K562 (cell line): ENCODE measurements at regions not wholly inside any gene's neighbourhood (a gene's known extent, or its start where the extent isn't known, plus 50 kb on each side); places are given as distances from the start of the nearest gene placed in this dataset.

Source experiments
- BRF1 ChIP-seq: IDR thresholded peaks from 3 replicates; pipeline ENCODE4 v1.6.1; 2011; ENCODE audit warnings: borderline replicate concordance, mild to moderate bottlenecking; ENCODE audit not compliant: insufficient read length; ENCODE audit errors: extremely low read depth
- CCNT2 ChIP-seq: IDR thresholded peaks from 2 replicates; pipeline ENCODE4 v1.6.1; 2011; ENCODE audit warnings: borderline replicate concordance, low read depth, mild to moderate bottlenecking, moderate library complexity, mixed read lengths, low read length; ENCODE audit not compliant: insufficient read length; ENCODE audit errors: extremely low read depth
- DDX20 ChIP-seq: fragments of 450-650 bp; IDR thresholded peaks from 2 replicates; pipeline ENCODE4 v1.6.1; 2016; ENCODE audit warnings: missing genetic modification characterization, low read depth, mild to moderate bottlenecking, missing compliant biosample characterization, moderate library complexity
- HSF4 ChIP-seq: fragments of 250-450 bp; sonication (Bioruptor Pico); IDR thresholded peaks from 2 replicates; pipeline ENCODE4 v2.1.2; 2022; ENCODE audit warnings: mild to moderate bottlenecking, moderate library complexity, borderline replicate concordance
- NR2C2 ChIP-seq, 2 experiments: fragments of 200-800 bp in 1 of 2; sonication (Bioruptor generic) in 1 of 2; sonication (generic) in 1 of 2; formaldehyde crosslinking in 1 of 2; IDR thresholded peaks; 2 replicates each; pipeline versions ENCODE4 v1.6.1 to v1.8.0; 2016 to 2022; ENCODE audit warnings: mild to moderate bottlenecking in 1 of 2, missing compliant biosample characterization in 1 of 2, missing genetic modification characterization in 1 of 2, missing genetic modification reagents in 1 of 2
- NR4A1 ChIP-seq, 2 experiments: fragments of 250-450 bp in 1 of 2; fragments of 450-650 bp in 1 of 2; sonication (Bioruptor Pico) in 1 of 2; IDR thresholded peaks; 2 replicates each; pipeline versions ENCODE4 v1.4.0 to v1.6.1; 2016 to 2020; ENCODE audit warnings: mild to moderate bottlenecking in 2 of 2, missing compliant biosample characterization in 1 of 2, missing genetic modification characterization in 1 of 2, moderate library complexity in 1 of 2
- RAD51 ChIP-seq: fragments of 450-650 bp; IDR thresholded peaks from 2 replicates; pipeline ENCODE4 v1.7.1; 2016; ENCODE audit warnings: low read depth, mild to moderate bottlenecking, borderline replicate concordance
- RBM15 ChIP-seq: fragments of 200-400 bp; formaldehyde crosslinking; IDR thresholded peaks from 2 replicates; pipeline ENCODE4 v1.6.1; 2018; ENCODE audit warnings: mild to moderate bottlenecking, low read length, moderate library complexity; ENCODE audit not compliant: insufficient read depth
- RFX5 ChIP-seq: IDR thresholded peaks from 2 replicates; pipeline ENCODE4 v1.6.1; 2011; ENCODE audit warnings: low read depth, mild to moderate bottlenecking, improper control_type of control experiment, low read length
- RHOXF2B ChIP-seq: fragments of 250-450 bp; sonication (Bioruptor Pico); conservative IDR thresholded peaks from 2 replicates; pipeline ENCODE4 v1.5.1; 2021
- SIN3B ChIP-seq: fragments of 450-650 bp; IDR thresholded peaks from 2 replicates; pipeline ENCODE4 v1.6.1; 2017; ENCODE audit warnings: low read depth, mild to moderate bottlenecking, moderate library complexity
- SMARCA5 ChIP-seq: fragments of 450-650 bp; IDR thresholded peaks from 2 replicates; pipeline ENCODE4 v1.6.1; 2016
- SMARCC2 ChIP-seq: fragments of 450-650 bp; IDR thresholded peaks from 2 replicates; pipeline ENCODE4 v1.6.1; 2017; ENCODE audit warnings: antibody characterized with exemption, moderate library complexity, mild to moderate bottlenecking, low read depth
- TAF9B ChIP-seq: fragments of 450-650 bp; IDR thresholded peaks from 2 replicates; pipeline ENCODE4 v1.6.1; 2018; ENCODE audit warnings: mild to moderate bottlenecking; ENCODE audit not compliant: partially characterized antibody
- TCF7L2 ChIP-seq: fragments of 150-350 bp; IDR thresholded peaks from 2 replicates; pipeline ENCODE4 v1.6.1; 2016; ENCODE audit warnings: low read depth, mild to moderate bottlenecking, low read length, moderate library complexity
- ZKSCAN1 ChIP-seq: fragments of 150-350 bp; IDR thresholded peaks from 2 replicates; pipeline ENCODE4 v1.6.1; 2016; ENCODE audit warnings: low read depth, low read length
- ZNF143 ChIP-seq: sonication (generic); formaldehyde crosslinking; IDR thresholded peaks from 2 replicates; pipeline ENCODE4 v1.9.0; 2022; ENCODE audit warnings: mild to moderate bottlenecking, missing genetic modification reagents
- ZNF311 ChIP-seq: fragments of 250-450 bp; sonication (Bioruptor Pico); IDR thresholded peaks from 2 replicates; pipeline ENCODE4 v1.4.0; 2020; ENCODE audit warnings: mild to moderate bottlenecking, moderate library complexity
- ZNF551 ChIP-seq: fragments of 250-450 bp; sonication (Bioruptor Pico); IDR thresholded peaks from 2 replicates; pipeline ENCODE4 v1.5.0; 2021; ENCODE audit warnings: mild to moderate bottlenecking, moderate library complexity
- TF ChIP-seq, protein P1 (sequence below): fragments of 250-450 bp; sonication (Bioruptor Pico); IDR thresholded peaks from 2 replicates; pipeline ENCODE4 v1.4.0; 2020; ENCODE audit warnings: borderline replicate concordance
- TF ChIP-seq, protein P2 (sequence below): fragments of 450-650 bp; IDR thresholded peaks from 2 replicates; pipeline ENCODE4 v1.6.1; 2017; ENCODE audit warnings: mild to moderate bottlenecking, moderate library complexity

DNA sequence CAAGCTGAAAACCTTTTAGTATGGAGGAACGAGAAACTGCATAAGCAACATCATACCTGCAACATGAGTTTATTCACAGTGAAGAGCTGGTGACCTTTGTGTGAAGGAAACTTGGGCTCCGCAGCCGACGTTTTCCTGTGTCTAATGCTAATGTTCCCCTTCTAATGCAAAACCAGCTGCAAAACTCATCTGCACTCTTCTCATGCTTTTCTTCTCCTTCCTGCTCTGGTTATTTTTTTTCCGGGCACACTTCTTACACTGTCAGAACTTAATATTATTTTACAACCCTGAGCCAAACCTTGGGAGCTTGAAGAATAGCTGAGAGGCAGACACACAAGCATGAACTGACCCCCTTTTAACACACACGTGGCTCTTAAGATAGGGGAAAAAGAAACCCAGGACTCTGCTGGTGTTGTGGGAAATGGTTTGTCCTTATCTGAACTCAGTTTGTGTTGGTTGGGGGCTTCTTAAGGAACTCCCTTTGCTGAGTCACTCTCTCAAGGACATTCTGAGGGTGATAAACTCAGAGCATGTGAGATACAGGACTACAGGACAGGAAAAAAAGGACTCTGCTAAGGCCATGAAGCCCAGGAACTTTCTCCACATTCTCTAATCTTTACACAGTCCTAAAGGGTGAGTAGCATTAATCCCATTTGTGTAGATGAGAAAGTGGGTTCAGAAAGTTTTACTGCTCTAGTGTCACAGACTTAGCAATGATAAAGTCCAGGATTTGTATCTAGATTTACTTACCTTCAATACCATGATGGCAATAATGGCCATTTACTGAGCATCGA, 439.3 kb upstream of the TRIB2 start (continued):
- no peak for TF ChIP-seq ZNF143 (CRISPR knock-in tag)
- no peak for TF ChIP-seq TCF7L2
- no peak for TF ChIP-seq SIN3B
- TF ChIP-seq BRF1, result no peak
- TF ChIP-seq RAD51, result 0 out of 2 replicates have a peak, but pooled peaks have one; percentile 43
- TF ChIP-seq, protein P1, sequence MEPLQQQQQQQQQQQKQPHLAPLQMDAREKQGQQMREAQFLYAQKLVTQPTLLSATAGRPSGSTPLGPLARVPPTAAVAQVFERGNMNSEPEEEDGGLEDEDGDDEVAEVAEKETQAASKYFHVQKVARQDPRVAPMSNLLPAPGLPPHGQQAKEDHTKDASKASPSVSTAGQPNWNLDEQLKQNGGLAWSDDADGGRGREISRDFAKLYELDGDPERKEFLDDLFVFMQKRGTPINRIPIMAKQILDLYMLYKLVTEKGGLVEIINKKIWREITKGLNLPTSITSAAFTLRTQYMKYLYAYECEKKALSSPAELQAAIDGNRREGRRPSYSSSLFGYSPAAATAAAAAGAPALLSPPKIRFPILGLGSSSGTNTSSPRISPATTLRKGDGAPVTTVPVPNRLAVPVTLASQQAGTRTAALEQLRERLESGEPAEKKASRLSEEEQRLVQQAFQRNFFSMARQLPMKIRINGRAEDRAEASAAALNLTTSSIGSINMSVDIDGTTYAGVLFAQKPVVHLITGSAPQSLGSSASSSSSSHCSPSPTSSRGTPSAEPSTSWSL, result no peak
- TF ChIP-seq, protein P2, sequence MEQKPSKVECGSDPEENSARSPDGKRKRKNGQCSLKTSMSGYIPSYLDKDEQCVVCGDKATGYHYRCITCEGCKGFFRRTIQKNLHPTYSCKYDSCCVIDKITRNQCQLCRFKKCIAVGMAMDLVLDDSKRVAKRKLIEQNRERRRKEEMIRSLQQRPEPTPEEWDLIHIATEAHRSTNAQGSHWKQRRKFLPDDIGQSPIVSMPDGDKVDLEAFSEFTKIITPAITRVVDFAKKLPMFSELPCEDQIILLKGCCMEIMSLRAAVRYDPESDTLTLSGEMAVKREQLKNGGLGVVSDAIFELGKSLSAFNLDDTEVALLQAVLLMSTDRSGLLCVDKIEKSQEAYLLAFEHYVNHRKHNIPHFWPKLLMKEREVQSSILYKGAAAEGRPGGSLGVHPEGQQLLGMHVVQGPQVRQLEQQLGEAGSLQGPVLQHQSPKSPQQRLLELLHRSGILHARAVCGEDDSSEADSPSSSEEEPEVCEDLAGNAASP, result peak; percentile 96
- peak; percentile 90 for TF ChIP-seq CCNT2
- TF ChIP-seq NR4A1 (CRISPR knock-in tag; IDR thresholded peaks at IDR 0.05), result no peak; the same call in 1 of the 2 replicates
- no peak for TF ChIP-seq NR4A1 (tag; IDR thresholded peaks at IDR 0.05)
- TF ChIP-seq TAF9B, result peak; percentile 82
- TF ChIP-seq ZKSCAN1, result no peak
- TF ChIP-seq DDX20 (tag), result no peak
- TF ChIP-seq RHOXF2B (CRISPR knock-in tag), result no peak
- no peak for TF ChIP-seq SMARCA5
- TF ChIP-seq NR2C2 (CRISPR knock-in tag; IDR thresholded peaks at IDR 0.05), result no peak
- peak; percentile 58; the same call in 1 of the 2 replicates for TF ChIP-seq NR2C2 (tag; IDR thresholded peaks at IDR 0.05)
- TF ChIP-seq HSF4 (CRISPR knock-in tag), result no peak
- no peak for TF ChIP-seq RFX5
- TF ChIP-seq RBM15, result no peak
- 0 out of 2 replicates have a peak, but pooled peaks have one; percentile 25 for TF ChIP-seq ZNF311 (CRISPR knock-in tag)
- no peak for TF ChIP-seq ZNF551 (CRISPR knock-in tag)
- TF ChIP-seq SMARCC2, result peak; percentile 33; the same call in 1 of the 2 replicates
